ENCODE measurements at regions not wholly inside any gene's neighbourhood (a gene's known extent, or its start where the extent isn't known, plus 50 kb on each side); places are given as distances from the start of the nearest gene placed in this dataset.

- intact Hi-C loops (cut with micrococcal nuclease; ENCODE audit: unreplicated experiment), result loop anchor here (5.0 kb wide), 1 partner anchor 246 kb away; no protein-coding TSS in a partner anchor
- Histone ChIP-seq H3K4me1 (ENCODE audit: control insufficient read depth, insufficient read depth, low read length) (peaks cover 16% of the 10 kb centered on the region), H3K27ac (ENCODE audit: low read length) (no peak overlapping the region), H3K9me3 (ENCODE audit: control insufficient read depth, insufficient read depth, low read depth, low read length) (peaks cover 4% of the 10 kb centered on the region; the same call in 1 of the 2 replicates), H3K4me3 (ENCODE audit: low read depth in 2 of 2, low read length in 2 of 2) (no peak overlapping the region), H3K27me3 (ENCODE audit: control insufficient read depth, insufficient read depth, low read length) (no peaks in the 10 kb centered on the region), H3K36me3 (ENCODE audit: control insufficient read depth, insufficient read depth, low read length) (no peaks in the 10 kb centered on the region)
- in situ Hi-C loops (cut with HindIII; ENCODE audit: low pct_unique_long_range_greater_than_20kb, low sequenced_read_pairs), result no loop called here
- ChIA-PET POLR2A (no interaction called here), CTCF (interaction anchor here (0.5 kb wide), 1 partner anchor 16 kb away, joined by 4 read pairs; no protein-coding TSS in a partner anchor)
- TF ChIP-seq POLR2AphosphoS5 (IDR thresholded peaks at IDR 0.05; ENCODE audit: low read depth, low read length) (no peak), REST (IDR thresholded peaks at IDR 0.05; ENCODE audit: insufficient read depth in 1 of 2, low read depth in 2 of 2, low read length in 1 of 2) (no peak), TCF7L2 (IDR thresholded peaks at IDR 0.05; ENCODE audit: low read depth, low read length) (no peak), CTCF (IDR thresholded peaks at IDR 0.05) (no peak), SIN3A (IDR thresholded peaks at IDR 0.05; ENCODE audit: borderline replicate concordance, insufficient read depth, low read depth, low read length) (no peak)
- ATAC-seq (no peak), DNase-seq (ENCODE audit: low read depth, low spot score) (no peak)
- no TSS peak for BruUV-seq (replicated peaks)
These were observed 79.6 kb upstream of the EMX2 start for GRCh38 chr10:117462816-117463544.

GRCh38 chr10:117462424-117462792 lies 80.1 kb upstream of the EMX2 start:
- in situ Hi-C loops (cut with HindIII; ENCODE audit: low pct_unique_long_range_greater_than_20kb, low sequenced_read_pairs), result no loop called here
- POLR2A ChIA-PET, result no interaction called here

More at GRCh38 chr10:117462424-117462792, 80.1 kb upstream of the EMX2 start:
- Histone ChIP-seq H3K27ac (ENCODE audit: low read length) (0 out of 2 replicates have a peak overlapping the region, but pooled peaks have one; percentile 15), H3K36me3 (ENCODE audit: control insufficient read depth, insufficient read depth, low read length) (no peaks in the 10 kb centered on the region), H3K27me3 (ENCODE audit: control insufficient read depth, insufficient read depth, low read length) (no peaks in the 10 kb centered on the region), H3K4me3 (ENCODE audit: low read depth in 2 of 2, low read length in 2 of 2) (no peak overlapping the region), H3K9me3 (ENCODE audit: control insufficient read depth, insufficient read depth, low read depth, low read length) (peaks cover 4% of the 10 kb centered on the region; the same call in 1 of the 2 replicates), H3K4me1 (ENCODE audit: control insufficient read depth, insufficient read depth, low read length) (peaks cover 16% of the 10 kb centered on the region)
- DNase-seq (ENCODE audit: low read depth, low spot score) (no peak), ATAC-seq (peak; percentile 22; the same call in 1 of the 2 replicates)
- no TSS peak for BruUV-seq (replicated peaks)
- CTCF ChIA-PET, result interaction anchor here (0.5 to 1.4 kb wide), 2 partner anchors 16 to 34 kb away, joined by 4 to 5 read pairs; no protein-coding TSS in a partner anchor
- intact Hi-C loops (cut with micrococcal nuclease; ENCODE audit: unreplicated experiment), result loop anchor here (5.0 kb wide), 1 partner anchor 245 kb away; no protein-coding TSS in a partner anchor
- no peak for TF ChIP-seq POLR2AphosphoS5 (IDR thresholded peaks at IDR 0.05; ENCODE audit: low read depth, low read length)
- TF ChIP-seq REST (IDR thresholded peaks at IDR 0.05; ENCODE audit: insufficient read depth in 1 of 2, low read depth in 2 of 2, low read length in 1 of 2), result no peak
- no peak for TF ChIP-seq SIN3A (IDR thresholded peaks at IDR 0.05; ENCODE audit: borderline replicate concordance, insufficient read depth, low read depth, low read length)
- no peak for TF ChIP-seq TCF7L2 (IDR thresholded peaks at IDR 0.05; ENCODE audit: low read depth, low read length)
- TF ChIP-seq CTCF (IDR thresholded peaks at IDR 0.05), result no peak; the same call in 1 of the 2 replicates
